ENCODE measurements at regions not wholly inside any gene's neighbourhood (a gene's known extent, or its start where the extent isn't known, plus 50 kb on each side); places are given as distances from the start of the nearest gene placed in this dataset.

DNA sequence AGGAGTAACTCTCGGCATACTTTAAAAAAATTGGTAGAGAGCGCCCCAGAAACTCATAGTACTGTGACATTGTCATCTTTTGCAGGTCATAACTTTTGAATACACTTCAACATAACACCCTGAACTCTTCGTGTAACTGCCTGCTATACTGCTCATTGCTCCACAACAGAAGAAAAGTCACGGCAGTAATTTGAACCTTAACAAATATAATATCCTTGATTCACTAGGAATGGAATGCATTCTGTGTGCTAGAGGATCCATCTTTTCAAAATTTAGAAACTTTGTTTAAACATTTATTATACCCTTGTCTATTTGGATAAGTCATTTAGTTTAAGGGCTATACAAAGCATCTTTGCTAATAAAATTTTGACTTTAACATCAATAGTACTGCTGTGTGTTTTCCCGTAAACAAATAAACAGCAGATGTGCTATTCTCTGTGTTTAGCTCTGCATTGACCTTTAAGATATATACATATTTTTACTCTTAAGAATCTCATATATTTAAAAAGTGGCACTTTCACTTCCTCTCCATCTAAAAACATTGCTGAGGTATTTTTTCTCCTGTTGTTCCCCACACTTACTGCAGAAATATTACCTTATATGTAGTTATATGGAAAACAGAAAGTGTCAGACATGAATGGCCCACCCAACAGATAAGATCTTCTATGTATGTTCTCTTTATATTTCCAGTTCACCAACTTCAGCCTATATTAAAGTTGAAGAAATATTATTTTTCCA, 217.6 kb upstream of the TMEM229A start:
- TF ChIP-seq CTCF (IDR thresholded peaks at IDR 0.05; ENCODE audit: low read length) (no peak), EZH2 (IDR thresholded peaks at IDR 0.05; ENCODE audit: borderline replicate concordance, low read length) (no peak)

All from OCI-LY1 (cell line).